PC-3 (cell line): ENCODE measurements at regions not wholly inside any gene's neighbourhood (a gene's known extent, or its start where the extent isn't known, plus 50 kb on each side); places are given as distances from the start of the nearest gene placed in this dataset.

ENCODE experiments used
- CTCF ChIP-seq: fragments of 300-600 bp; sonication (generic); conservative IDR thresholded peaks from 2 replicates; pipeline ENCODE4 v1.5.1; 2017; ENCODE audit warnings: antibody characterized with exemption, low read depth, mild to moderate bottlenecking, low read length
- EZH2 ChIP-seq: fragments of 300-600 bp; sonication (generic); IDR thresholded peaks from one replicate; pipeline ENCODE4 v1.6.1; 2017; ENCODE audit warnings: antibody characterized with exemption, mild to moderate bottlenecking, low read length; ENCODE audit not compliant: unreplicated experiment
- EZH2phosphoT487 ChIP-seq: fragments of 300-600 bp; sonication (generic); IDR thresholded peaks from 2 replicates; pipeline ENCODE4 v1.6.1; 2018; ENCODE audit warnings: mild to moderate bottlenecking, antibody characterized with exemption, low read length, borderline replicate concordance

GRCh38 chr20:48392407-48393310, 435.1 kb downstream of the PREX1 start:
- TF ChIP-seq EZH2phosphoT487 (no peak), CTCF (no peak), EZH2 (no peak)
